Adrenal gland (tissue), 5 donors: ENCODE measurements at regions not wholly inside any gene's neighbourhood (a gene's known extent, or its start where the extent isn't known, plus 50 kb on each side); places are given as distances from the start of the nearest gene placed in this dataset.

Experiments used
- POLR2A ChIP-seq, 2 donors: fragments of 450-650 bp; IDR thresholded peaks; one replicate each; pipeline ENCODE4 v1.6.1; 2017; ENCODE audit warnings: antibody characterized with exemption in 2 of 2, mild to moderate bottlenecking in 2 of 2, moderate library complexity in 1 of 2
- TF ChIP-seq, protein P1 (sequence below), 6 experiments: fragments of 450-650 bp in 4 of 6; fragments of 200-600 bp in 2 of 6; sonication (generic) in 1 of 6; IDR thresholded peaks; 1 replicate in 5 of 6; 2 replicates in 1 of 6; pipeline versions ENCODE4 v1.5.1 to v1.8.0; 2016 to 2021; ENCODE audit warnings: antibody characterized with exemption in 6 of 6, mild to moderate bottlenecking in 2 of 6, moderate library complexity in 1 of 6
- donor health status: DM: no; HTN: no; CAD: no.

DNA sequence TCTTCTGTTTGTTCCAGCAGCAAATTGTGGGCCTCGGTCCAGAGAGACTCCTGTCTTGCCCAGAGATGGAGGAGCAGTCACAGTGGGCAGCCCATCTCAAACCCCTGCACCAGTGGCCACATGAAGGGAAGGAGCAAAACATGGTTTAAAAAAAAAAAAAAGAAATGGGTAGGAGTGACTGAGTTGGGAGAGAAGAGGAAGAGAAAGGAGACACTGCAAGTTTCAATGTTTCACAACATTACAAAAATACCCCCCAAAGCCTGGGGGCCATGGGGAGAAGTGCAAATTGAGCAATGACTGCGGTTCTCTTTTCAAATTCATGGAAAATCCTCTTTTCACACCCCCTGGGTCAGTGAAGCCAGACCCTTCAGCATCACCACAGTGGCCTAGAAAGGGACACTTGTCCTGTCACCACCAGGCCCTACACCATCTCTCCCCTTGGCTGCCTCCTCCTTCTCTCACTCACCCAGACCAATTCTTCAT lies 117.1 kb downstream of the ZFP36L2 start:
- TF ChIP-seq POLR2A (IDR thresholded peaks at IDR 0.05) = no peak
- TF ChIP-seq, protein P1, sequence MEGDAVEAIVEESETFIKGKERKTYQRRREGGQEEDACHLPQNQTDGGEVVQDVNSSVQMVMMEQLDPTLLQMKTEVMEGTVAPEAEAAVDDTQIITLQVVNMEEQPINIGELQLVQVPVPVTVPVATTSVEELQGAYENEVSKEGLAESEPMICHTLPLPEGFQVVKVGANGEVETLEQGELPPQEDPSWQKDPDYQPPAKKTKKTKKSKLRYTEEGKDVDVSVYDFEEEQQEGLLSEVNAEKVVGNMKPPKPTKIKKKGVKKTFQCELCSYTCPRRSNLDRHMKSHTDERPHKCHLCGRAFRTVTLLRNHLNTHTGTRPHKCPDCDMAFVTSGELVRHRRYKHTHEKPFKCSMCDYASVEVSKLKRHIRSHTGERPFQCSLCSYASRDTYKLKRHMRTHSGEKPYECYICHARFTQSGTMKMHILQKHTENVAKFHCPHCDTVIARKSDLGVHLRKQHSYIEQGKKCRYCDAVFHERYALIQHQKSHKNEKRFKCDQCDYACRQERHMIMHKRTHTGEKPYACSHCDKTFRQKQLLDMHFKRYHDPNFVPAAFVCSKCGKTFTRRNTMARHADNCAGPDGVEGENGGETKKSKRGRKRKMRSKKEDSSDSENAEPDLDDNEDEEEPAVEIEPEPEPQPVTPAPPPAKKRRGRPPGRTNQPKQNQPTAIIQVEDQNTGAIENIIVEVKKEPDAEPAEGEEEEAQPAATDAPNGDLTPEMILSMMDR (IDR thresholded peaks at IDR 0.05) = no peak
